SK-N-MC (cell line): ENCODE measurements at regions not wholly inside any gene's neighbourhood (a gene's known extent, or its start where the extent isn't known, plus 50 kb on each side); places are given as distances from the start of the nearest gene placed in this dataset.

Source experiments
- DNase-seq: peaks from one replicate; pipeline ENCODE4 v3.0.0-alpha.2; 2011; ENCODE audit warnings: low read depth, low spot score
- H3K27ac ChIP-seq: fragments of 200-600 bp; sonication (generic); 2 replicates; pipeline ENCODE4 v1.5.1; 2016; ENCODE audit warnings: mixed run types
- H3K36me3 ChIP-seq: fragments of 200-600 bp; sonication (generic); 2 replicates; pipeline ENCODE4 v1.6.1; 2017; ENCODE audit warnings: antibody characterized with exemption, low read length, mixed read lengths; ENCODE audit not compliant: insufficient read depth
- H3K4me3 ChIP-seq: fragments of 200-600 bp; sonication (generic); 2 replicates; pipeline ENCODE4 v1.5.1; 2016
- H3K9ac ChIP-seq: fragments of 200-600 bp; sonication (generic); 2 replicates; pipeline ENCODE4 v1.8.0; 2017; ENCODE audit warnings: mixed run types, mixed read lengths; ENCODE audit not compliant: insufficient read length
- H3K9me3 ChIP-seq: fragments of 200-600 bp; sonication (generic); 2 replicates; pipeline ENCODE4 v1.6.1; 2017; ENCODE audit warnings: low read depth, mild to moderate bottlenecking, antibody characterized with exemption, low read length, moderate library complexity, mixed read lengths
- EZH2 ChIP-seq: fragments of 200-600 bp; sonication (generic); IDR thresholded peaks from one replicate; pipeline ENCODE4 v1.6.1; 2017; ENCODE audit warnings: antibody characterized with exemption
- FOXP2 ChIP-seq: optimal IDR thresholded peaks from 2 replicates; pipeline ENCODE3; 2011; ENCODE audit warnings: mild to moderate bottlenecking, moderate library complexity; ENCODE audit not compliant: insufficient read depth; ENCODE audit errors: extremely low read length, control extremely low read depth
- POLR2AphosphoS5 ChIP-seq: IDR thresholded peaks from 2 replicates; pipeline ENCODE4 v1.6.1; 2012; ENCODE audit warnings: mild to moderate bottlenecking, low read depth, low read length, borderline replicate concordance

GRCh38 chr7:45387837-45388236 is 186.3 kb upstream of the ADCY1 start:
- DNase-seq, result no peak
- no peak overlapping the region for H3K27ac ChIP-seq

GRCh38 chr7:45389073-45389872 is 184.9 kb upstream of the ADCY1 start:
- TF ChIP-seq POLR2AphosphoS5 (no peak), FOXP2 (no peak), EZH2 (no peak)
- H3K9me3 ChIP-seq, result no peaks in the 10 kb centered on the region
- H3K4me3 ChIP-seq, result no peak overlapping the region
- H3K27ac ChIP-seq, result no peak overlapping the region
- no peak overlapping the region for H3K9ac ChIP-seq
- no peak for DNase-seq
- no peaks in the 10 kb centered on the region for H3K36me3 ChIP-seq

More at GRCh38 chr7:45387837-45388236, 186.3 kb upstream of the ADCY1 start:
- Histone ChIP-seq H3K36me3 (no peaks in the 10 kb centered on the region), H3K9ac (no peak overlapping the region), H3K4me3 (no peak overlapping the region), H3K9me3 (no peaks in the 10 kb centered on the region)
- TF ChIP-seq EZH2, result no peak
- TF ChIP-seq FOXP2, result no peak
- no peak for TF ChIP-seq POLR2AphosphoS5

- no peak overlapping the region for H3K4me3 ChIP-seq
- no peaks in the 10 kb centered on the region for H3K9me3 ChIP-seq
- no peak overlapping the region for H3K9ac ChIP-seq
- TF ChIP-seq EZH2 (no peak), POLR2AphosphoS5 (no peak), FOXP2 (no peak)
- no peak for DNase-seq
- no peaks in the 10 kb centered on the region for H3K36me3 ChIP-seq
- no peak overlapping the region for H3K27ac ChIP-seq
These were observed 184.0 kb upstream of the ADCY1 start for GRCh38 chr7:45390180-45390579.

- Histone ChIP-seq H3K4me3 (no peak overlapping the region), H3K36me3 (no peaks in the 10 kb centered on the region), H3K9ac (no peak overlapping the region), H3K9me3 (no peaks in the 10 kb centered on the region), H3K27ac (no peak overlapping the region)
- no peak for TF ChIP-seq POLR2AphosphoS5
- TF ChIP-seq EZH2, result no peak
- TF ChIP-seq FOXP2, result no peak
- DNase-seq, result no peak
These were observed 183.4 kb upstream of the ADCY1 start for GRCh38 chr7:45390731-45391130.

GRCh38 chr7:45391618-45392451 is 182.3 kb upstream of the ADCY1 start:
- no peak overlapping the region for H3K9ac ChIP-seq
- no peak overlapping the region for H3K4me3 ChIP-seq
- H3K27ac ChIP-seq, result no peak overlapping the region
- no peaks in the 10 kb centered on the region for H3K9me3 ChIP-seq
- TF ChIP-seq POLR2AphosphoS5, result no peak
- no peak for TF ChIP-seq FOXP2
- TF ChIP-seq EZH2, result no peak
- no peaks in the 10 kb centered on the region for H3K36me3 ChIP-seq
- DNase-seq, result no peak

- TF ChIP-seq EZH2 (no peak), FOXP2 (no peak), POLR2AphosphoS5 (no peak)
These were observed 180.0 kb upstream of the ADCY1 start for GRCh38 chr7:45394117-45394708.

GRCh38 chr7:45399069-45399468 is 175.1 kb upstream of the ADCY1 start:
- DNase-seq, result no peak
- Histone ChIP-seq H3K9me3 (no peaks in the 10 kb centered on the region), H3K9ac (no peak overlapping the region), H3K27ac (no peak overlapping the region), H3K36me3 (no peaks in the 10 kb centered on the region), H3K4me3 (no peak overlapping the region)
- no peak for TF ChIP-seq FOXP2
- TF ChIP-seq POLR2AphosphoS5, result no peak
- TF ChIP-seq EZH2, result no peak

More at GRCh38 chr7:45394117-45394708, 180.0 kb upstream of the ADCY1 start:
- Histone ChIP-seq H3K27ac (no peak overlapping the region), H3K4me3 (no peak overlapping the region), H3K9me3 (no peaks in the 10 kb centered on the region), H3K36me3 (no peaks in the 10 kb centered on the region), H3K9ac (no peak overlapping the region)
- DNase-seq, result no peak

GRCh38 chr7:45400680-45401079 is 173.5 kb upstream of the ADCY1 start:
- DNase-seq, result no peak
- Histone ChIP-seq H3K27ac (no peak overlapping the region), H3K36me3 (no peaks in the 10 kb centered on the region), H3K9me3 (no peaks in the 10 kb centered on the region), H3K4me3 (no peak overlapping the region), H3K9ac (no peak overlapping the region)
- TF ChIP-seq FOXP2 (no peak), POLR2AphosphoS5 (no peak)
